Fibroblast of mammary gland (primary cell): ENCODE measurements at regions not wholly inside any gene's neighbourhood (a gene's known extent, or its start where the extent isn't known, plus 50 kb on each side); places are given as distances from the start of the nearest gene placed in this dataset.

ENCODE experiments used
- DNase-seq: peaks from one replicate; pipeline ENCODE4 v3.0.0-alpha.2; 2010; ENCODE audit warnings: low read depth
- H3K4me3 ChIP-seq: 2 replicates; pipeline ENCODE4 v1.5.1; 2011; ENCODE audit warnings: low read depth, mild to moderate bottlenecking, low read length, moderate library complexity; ENCODE audit not compliant: control insufficient read depth
- CTCF ChIP-seq: conservative IDR thresholded peaks from 2 replicates; pipeline ENCODE4 v1.5.1; 2011; ENCODE audit warnings: low read depth, low read length, inconsistent platforms; ENCODE audit not compliant: control insufficient read depth, insufficient read depth

- no peak for DNase-seq
- no peak overlapping the region for H3K4me3 ChIP-seq
- TF ChIP-seq CTCF: no peak
These were observed 85.9 kb downstream of the PSMG1 start for GRCh38 chr21:39097335-39097861.

- TF ChIP-seq CTCF: no peak
- DNase-seq: no peak
- H3K4me3 ChIP-seq: no peak overlapping the region
These were observed 86.5 kb downstream of the PSMG1 start for GRCh38 chr21:39096754-39097153.

- TF ChIP-seq CTCF: no peak
- no peak overlapping the region for H3K4me3 ChIP-seq
- no peak for DNase-seq
These were observed 87.6 kb downstream of the PSMG1 start for GRCh38 chr21:39095681-39096080.

- DNase-seq: peak; percentile 37
- TF ChIP-seq CTCF: no peak
- H3K4me3 ChIP-seq: no peak overlapping the region
These were observed 88.2 kb downstream of the PSMG1 start for GRCh38 chr21:39094847-39095579.

- no peak for TF ChIP-seq CTCF
- no peak for DNase-seq
- no peak overlapping the region for H3K4me3 ChIP-seq
These were observed 89.0 kb downstream of the PSMG1 start for GRCh38 chr21:39094087-39094780.

GRCh38 chr21:39093526-39093925, 89.7 kb downstream of the PSMG1 start:
- H3K4me3 ChIP-seq: no peak overlapping the region
- DNase-seq: no peak
- TF ChIP-seq CTCF: no peak
